H9 (cell line): ENCODE measurements at regions not wholly inside any gene's neighbourhood (a gene's known extent, or its start where the extent isn't known, plus 50 kb on each side); places are given as distances from the start of the nearest gene placed in this dataset.

ENCODE experiments used
- DNase-seq: peaks from one replicate; pipeline ENCODE4 v3.0.0-alpha.2; 2017
- H2AFZ ChIP-seq: one replicate; pipeline ENCODE4 v1.6.1; 2013; ENCODE audit warnings: mild to moderate bottlenecking, low read length, control low read depth, moderate library complexity
- H2AK5ac ChIP-seq: 2 replicates; pipeline ENCODE4 v1.6.1; 2013; ENCODE audit warnings: low read length, control low read depth, mixed read lengths; ENCODE audit not compliant: insufficient read length
- H2BK120ac ChIP-seq: one replicate; pipeline ENCODE4 v1.6.1; 2013; ENCODE audit warnings: low read depth, mild to moderate bottlenecking, low read length, control low read depth, inconsistent platforms; ENCODE audit not compliant: poor library complexity, severe bottlenecking
- H2BK12ac ChIP-seq: 2 replicates; pipeline ENCODE4 v1.6.1; 2013; ENCODE audit warnings: low read length, control low read depth, mixed read lengths, low read depth; ENCODE audit not compliant: insufficient read length
- H2BK15ac ChIP-seq: 2 replicates; pipeline ENCODE4 v1.6.1; 2013; ENCODE audit warnings: low read depth, low read length, control low read depth
- H2BK20ac ChIP-seq: one replicate; pipeline ENCODE4 v1.6.1; 2013; ENCODE audit warnings: low read depth, mild to moderate bottlenecking, low read length, control low read depth, inconsistent platforms; ENCODE audit not compliant: poor library complexity, severe bottlenecking
- H2BK5ac ChIP-seq: 2 replicates; pipeline ENCODE4 v1.6.1; 2013; ENCODE audit warnings: low read length, control low read depth, mixed read lengths; ENCODE audit not compliant: insufficient read length
- H3K14ac ChIP-seq: 2 replicates; pipeline ENCODE4 v1.6.1; 2013; ENCODE audit warnings: low read length, control low read depth; ENCODE audit not compliant: insufficient read depth
- H3K18ac ChIP-seq: 2 replicates; pipeline ENCODE4 v1.6.1; 2013; ENCODE audit warnings: low read depth, mild to moderate bottlenecking, mixed read lengths, low read length, control low read depth; ENCODE audit not compliant: insufficient read length
- H3K23ac ChIP-seq: 2 replicates; pipeline ENCODE4 v1.6.1; 2013; ENCODE audit warnings: low read length, control low read depth, mixed read lengths, low read depth; ENCODE audit not compliant: insufficient read length
- H3K23me2 ChIP-seq: 2 replicates; pipeline ENCODE4 v1.6.1; 2013; ENCODE audit warnings: low read depth, mild to moderate bottlenecking, mixed read lengths, low read length, control low read depth; ENCODE audit not compliant: insufficient read length, poor library complexity, severe bottlenecking
- H3K27ac ChIP-seq: 2 replicates; pipeline ENCODE4 v1.5.1; 2013; ENCODE audit warnings: low read length, control low read depth, mixed read lengths, low read depth; ENCODE audit not compliant: insufficient read length
- H3K27me3 ChIP-seq: 2 replicates; pipeline ENCODE4 v1.6.1; 2013; ENCODE audit warnings: low read length, control low read depth, inconsistent platforms; ENCODE audit not compliant: insufficient read depth
- H3K4ac ChIP-seq: 2 replicates; pipeline ENCODE4 v1.6.1; 2013; ENCODE audit warnings: low read depth, mild to moderate bottlenecking, control low read depth, inconsistent platforms, low read length, moderate library complexity
- H3K4me1 ChIP-seq: 2 replicates; pipeline ENCODE4 v1.6.1; 2013; ENCODE audit warnings: low read length, control low read depth, inconsistent platforms; ENCODE audit not compliant: insufficient read depth
- H3K4me2 ChIP-seq: 2 replicates; pipeline ENCODE4 v1.6.1; 2013; ENCODE audit warnings: low read length, control low read depth, mixed read lengths; ENCODE audit not compliant: insufficient read length, insufficient read depth
- H3K56ac ChIP-seq: 2 replicates; pipeline ENCODE4 v1.6.1; 2013; ENCODE audit warnings: low read depth, mild to moderate bottlenecking, mixed read lengths, low read length, control low read depth; ENCODE audit not compliant: insufficient read length
- H3K79me1 ChIP-seq: 2 replicates; pipeline ENCODE4 v1.6.1; 2013; ENCODE audit warnings: low read depth, mild to moderate bottlenecking, moderate library complexity, low read length, control low read depth, inconsistent platforms; ENCODE audit not compliant: insufficient read depth, poor library complexity, severe bottlenecking
- H3K79me2 ChIP-seq: 2 replicates; pipeline ENCODE4 v1.6.1; 2013; ENCODE audit warnings: low read length, control low read depth, inconsistent platforms; ENCODE audit not compliant: insufficient read depth
- H3K9ac ChIP-seq: 2 replicates; pipeline ENCODE4 v1.6.1; 2013; ENCODE audit warnings: low read length, control low read depth, mixed read lengths; ENCODE audit not compliant: insufficient read length; ENCODE audit errors: extremely low read depth
- H3K9me3 ChIP-seq: one replicate; pipeline ENCODE4 v1.6.1; 2013; ENCODE audit warnings: low read depth, low read length, inconsistent platforms; ENCODE audit not compliant: control insufficient read depth
- H3T11ph ChIP-seq: one replicate; pipeline ENCODE4 v1.6.1; 2013; ENCODE audit warnings: mild to moderate bottlenecking, low read length, control low read depth, inconsistent platforms
- H4K20me1 ChIP-seq: one replicate; pipeline ENCODE4 v1.6.1; 2013; ENCODE audit not compliant: control insufficient read depth, insufficient read length, insufficient read depth
- H4K5ac ChIP-seq: 2 replicates; pipeline ENCODE4 v1.6.1; 2013; ENCODE audit warnings: low read depth, mild to moderate bottlenecking, mixed read lengths, low read length, control low read depth; ENCODE audit not compliant: insufficient read length
- H4K8ac ChIP-seq: replicated peaks from 2 replicates; pipeline ENCODE4 v1.6.1; 2013; ENCODE audit warnings: low read length, control low read depth, mixed read lengths, low read depth; ENCODE audit not compliant: insufficient read length
- H4K91ac ChIP-seq: 2 replicates; pipeline ENCODE4 v1.6.1; 2013; ENCODE audit warnings: low read depth, mild to moderate bottlenecking, moderate library complexity, mixed read lengths, low read length, control low read depth; ENCODE audit not compliant: insufficient read length
- H3K27ac Mint-ChIP-seq, 3 experiments: 2 replicates in 2 of 3; 3 replicates in 1 of 3; pipeline ENCODE4 v1.8.0; 2020 to 2021; ENCODE audit warnings: mixed read lengths in 3 of 3, mild to moderate bottlenecking in 1 of 3, moderate library complexity in 1 of 3
- H3K27me3 Mint-ChIP-seq: 2 replicates; pipeline ENCODE4 v1.8.0; 2021; ENCODE audit warnings: low read depth, mild to moderate bottlenecking, moderate library complexity, mixed read lengths
- H3K36me3 Mint-ChIP-seq, 3 experiments: 2 replicates in 2 of 3; 3 replicates in 1 of 3; pipeline ENCODE4 v1.8.0; 2020 to 2021; ENCODE audit warnings: low read depth in 3 of 3, mixed read lengths in 3 of 3; ENCODE audit not compliant: insufficient read depth in 1 of 3
- H3K4me1 Mint-ChIP-seq, 2 experiments: 2 replicates each; pipeline ENCODE4 v1.8.0; 2020; ENCODE audit warnings: mixed read lengths in 2 of 2
- H3K4me3 Mint-ChIP-seq, 2 experiments: 2 replicates in 1 of 2; 3 replicates in 1 of 2; pipeline ENCODE4 v1.8.0; 2020 to 2021; ENCODE audit warnings: mild to moderate bottlenecking in 2 of 2, mixed read lengths in 2 of 2, moderate library complexity in 1 of 2
- H3K9me3 Mint-ChIP-seq, 2 experiments: 2 replicates in 1 of 2; 3 replicates in 1 of 2; pipeline ENCODE4 v1.8.0; 2020; ENCODE audit warnings: mild to moderate bottlenecking in 2 of 2, mixed read lengths in 2 of 2, moderate library complexity in 1 of 2
- CTCF ChIP-seq: fragments of 200-600 bp; sonication (generic); conservative IDR thresholded peaks from 3 replicates; pipeline ENCODE4 v1.8.0; 2021; ENCODE audit warnings: antibody characterized with exemption, mild to moderate bottlenecking
- WGBS: extraction: QIAGEN DNeasy Blood & Tissue Kit; methylation state at CpG from one replicate; pipeline ENCODE4 v1.1.7; 2013; ENCODE audit warnings: missing lambda C conversion rate, low lambda C conversion rate, mixed read lengths; ENCODE audit not compliant: insufficient read length; ENCODE audit errors: extremely low coverage; 5-methylcytosine and 5-hydroxymethylcytosine counted together

DNA sequence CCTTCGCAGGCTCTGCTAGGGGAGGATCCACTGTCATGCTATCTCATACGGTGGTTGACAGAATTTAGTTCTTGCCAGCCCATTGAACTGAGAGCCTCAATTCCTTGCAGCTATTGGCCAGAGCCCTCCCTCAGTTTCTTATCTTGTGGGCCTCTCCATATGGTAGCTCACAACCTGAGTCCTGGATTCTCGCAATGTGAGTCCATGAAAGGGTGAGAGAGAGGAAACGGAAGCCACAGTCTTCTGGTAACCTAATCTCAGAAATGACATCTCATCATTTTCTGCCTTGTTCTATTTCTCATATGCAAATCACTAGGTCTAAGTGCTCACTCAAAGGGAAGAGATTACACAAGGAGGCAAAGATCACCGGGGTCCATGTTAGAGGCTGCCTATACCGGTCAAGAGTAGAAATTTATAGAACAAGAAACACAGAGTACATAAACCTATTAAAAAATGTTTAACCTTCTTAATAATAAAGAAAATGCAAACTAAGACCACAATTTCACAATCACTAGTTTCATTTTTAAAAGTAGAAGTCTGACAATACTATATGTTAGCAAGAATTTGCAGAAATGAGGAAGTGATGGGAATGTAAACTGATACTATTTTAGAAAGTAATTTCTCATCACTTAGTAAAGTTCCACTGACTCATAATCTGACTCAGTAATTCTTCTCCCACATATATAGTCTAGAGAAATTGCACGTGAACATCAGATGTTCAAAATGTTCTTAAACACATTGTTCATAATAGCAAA is 378.4 kb upstream of the AGTR1 start:
- no peak overlapping the region for H3K27ac ChIP-seq
- H3K27ac Mint-ChIP-seq, result no peak overlapping the region
- no peaks in the 10 kb centered on the region for H3K9me3 ChIP-seq
- H2BK12ac ChIP-seq, result no peak overlapping the region
- H3T11ph ChIP-seq, result no peak overlapping the region
- no peak overlapping the region for H3K9ac ChIP-seq
- no CpG with 5 or more reads among the region's 7 CpGs for WGBS
- H4K20me1 ChIP-seq, result no peaks in the 10 kb centered on the region
- no peaks in the 10 kb centered on the region for H3K27me3 ChIP-seq
- no peak overlapping the region for H3K14ac ChIP-seq
- no peak overlapping the region for H3K4me3 Mint-ChIP-seq
- no peak for TF ChIP-seq CTCF
- no peaks in the 10 kb centered on the region for H3K9me3 Mint-ChIP-seq
- DNase-seq, result no peak
- H3K18ac ChIP-seq, result no peak overlapping the region
- H3K4ac ChIP-seq, result no peak overlapping the region
- no peak overlapping the region for H2AK5ac ChIP-seq
- no peak overlapping the region for H2BK20ac ChIP-seq
- no peaks in the 10 kb centered on the region for H3K23me2 ChIP-seq
- no peaks in the 10 kb centered on the region for H3K79me1 ChIP-seq
- no peak overlapping the region for H4K91ac ChIP-seq
- no peaks in the 10 kb centered on the region for H3K79me2 ChIP-seq
- peak overlapping the region; percentile 3 for H2AFZ ChIP-seq
- no peak overlapping the region for H2BK120ac ChIP-seq
- H3K27me3 Mint-ChIP-seq, result no peaks in the 10 kb centered on the region
- H3K4me2 ChIP-seq, result no peak overlapping the region
- H3K56ac ChIP-seq, result no peak overlapping the region
- H2BK5ac ChIP-seq, result no peak overlapping the region
- no peak overlapping the region for H3K23ac ChIP-seq
- H3K4me1 ChIP-seq, result no peaks in the 10 kb centered on the region
- H2BK15ac ChIP-seq, result no peak overlapping the region
- H4K5ac ChIP-seq, result no peak overlapping the region
- H3K36me3 Mint-ChIP-seq, result no peaks in the 10 kb centered on the region; a peak in 1 of 7 replicates
- no peak overlapping the region for H4K8ac ChIP-seq
- no peaks in the 10 kb centered on the region for H3K4me1 Mint-ChIP-seq
